HepG2 (cell line): ENCODE measurements at regions not wholly inside any gene's neighbourhood (a gene's known extent, or its start where the extent isn't known, plus 50 kb on each side); places are given as distances from the start of the nearest gene placed in this dataset.

Experiments used
- ATAC-seq: fragments of 200-7000 bp; cut with Tn5 transposase; 3 replicates; pipeline ENCODE4 v1.9.1; 2020; ENCODE audit warnings: mild to moderate bottlenecking, moderate library complexity
- BruUV-seq: library from RNA; stranded (reverse); fragments of 400-500 nt; replicated peaks from 2 replicates; lab custom pipeline; 2021; lab: Mats Ljungman, UMichigan
- CTCF ChIA-PET: fragments of 300-600 bp; formaldehyde crosslinking; extraction: SDS; loops from one replicate; lab custom pipeline; 2021; ENCODE audit warnings: low total read pairs, inconsistent platforms, low intra/inter-chr PET ratio; lab: Yijun Ruan, JAX
- POLR2A ChIA-PET: fragments of 350-600 bp; sonication (Branson Sonifier 250); formaldehyde crosslinking; loops from one replicate; lab custom pipeline; 2020; ENCODE audit warnings: antibody characterized with exemption, inconsistent platforms; lab: Yijun Ruan, JAX
- DNase-seq: peaks from one replicate; pipeline ENCODE4 v3.0.0-alpha.2; 2015; ENCODE audit warnings: low spot score
- FAIRE-seq: peaks from 3 replicates; lab custom pipeline; 2011; peaks lifted over from hg19 to GRCh38; lab: Jason Lieb, UNC
- H2AFZ ChIP-seq: one replicate; pipeline ENCODE4 v1.6.1; 2011; ENCODE audit warnings: low read length, inconsistent platforms
- H3K27ac ChIP-seq: fragments of 300-600 bp; 3 replicates; pipeline ENCODE4 v1.8.0; 2011; ENCODE audit warnings: mixed run types, mild to moderate bottlenecking, mixed read lengths, low read length, inconsistent platforms; ENCODE audit not compliant: insufficient read depth; ENCODE audit errors: extremely low read length
- H3K27me3 ChIP-seq, 2 experiments: fragments of 200-600 bp in 1 of 2; 2 replicates in 1 of 2; 3 replicates in 1 of 2; pipeline versions ENCODE4 v1.6.0 to v1.8.0; 2011; ENCODE audit warnings: low read length in 2 of 2, mild to moderate bottlenecking in 2 of 2, moderate library complexity in 2 of 2, inconsistent platforms in 1 of 2; ENCODE audit not compliant: insufficient read depth in 2 of 2, control insufficient read depth in 1 of 2
- H3K36me3 ChIP-seq, 2 experiments: fragments of 200-600 bp in 1 of 2; replicated peaks in 1 of 2; 2 replicates in 1 of 2; 3 replicates in 1 of 2; pipeline versions ENCODE4 v1.5.1 to v1.8.0; 2011; ENCODE audit warnings: low read length in 2 of 2, inconsistent platforms in 1 of 2; ENCODE audit not compliant: insufficient read depth in 2 of 2, control insufficient read depth in 1 of 2
- H3K4me1 ChIP-seq: 2 replicates; pipeline ENCODE4 v1.5.1; 2012; ENCODE audit warnings: low read length, inconsistent platforms; ENCODE audit not compliant: insufficient read depth
- H3K4me2 ChIP-seq: 2 replicates; pipeline ENCODE4 v1.6.0; 2011; ENCODE audit warnings: low read depth, low read length, inconsistent platforms
- H3K4me3 ChIP-seq, 3 experiments: fragments of 200-600 bp in 1 of 3; sonication (generic), shearing (Covaris generic) in 1 of 3; replicated peaks in 1 of 3; 2 replicates each; pipeline ENCODE4 v1.5.1; 2011 to 2016; ENCODE audit warnings: low read length in 3 of 3, inconsistent platforms in 2 of 3, low read depth in 2 of 3, mild to moderate bottlenecking in 2 of 3, control low read depth in 1 of 3, mixed read lengths in 1 of 3; ENCODE audit not compliant: insufficient read depth in 1 of 3
- H3K79me2 ChIP-seq: one replicate; pipeline ENCODE4 v1.6.1; 2011; ENCODE audit warnings: low read length, inconsistent platforms; ENCODE audit not compliant: insufficient read depth
- H3K9ac ChIP-seq: 2 replicates; pipeline ENCODE4 v1.6.0; 2011; ENCODE audit warnings: mild to moderate bottlenecking, low read depth, low read length, inconsistent platforms; ENCODE audit not compliant: insufficient read depth
- H3K9me3 ChIP-seq: 2 replicates; pipeline ENCODE4 v1.5.1; 2012; ENCODE audit warnings: mild to moderate bottlenecking, low read length
- H4K20me1 ChIP-seq: 2 replicates; pipeline ENCODE4 v1.6.0; 2011; ENCODE audit warnings: inconsistent platforms, mild to moderate bottlenecking, low read length, moderate library complexity; ENCODE audit not compliant: insufficient read depth
- ATF1 ChIP-seq: IDR thresholded peaks from 2 replicates; pipeline ENCODE4 v1.6.1; 2016; ENCODE audit warnings: mild to moderate bottlenecking, control low read depth
- E2F1 ChIP-seq: sonication (generic); formaldehyde crosslinking; IDR thresholded peaks from 2 replicates; pipeline ENCODE4 v1.5.0; 2020; ENCODE audit warnings: missing genetic modification reagents
- MIER2 ChIP-seq: IDR thresholded peaks from 2 replicates; pipeline ENCODE4 v1.6.1; 2016; ENCODE audit warnings: missing biosample characterization, missing genetic modification reagents
- NR2C2 ChIP-seq: sonication (generic); formaldehyde crosslinking; IDR thresholded peaks from 2 replicates; pipeline ENCODE4 v1.4.0; 2020; ENCODE audit warnings: missing genetic modification reagents, mild to moderate bottlenecking, moderate library complexity, borderline replicate concordance
- PHF21A ChIP-seq: sonication (generic); formaldehyde crosslinking; IDR thresholded peaks from 2 replicates; pipeline ENCODE4 v1.5.0; 2020; ENCODE audit warnings: mild to moderate bottlenecking, missing genetic modification reagents
- RFXAP ChIP-seq: sonication (generic); formaldehyde crosslinking; IDR thresholded peaks from 2 replicates; pipeline ENCODE4 v1.4.0; 2020; ENCODE audit warnings: missing genetic modification reagents, borderline replicate concordance
- RNF219 ChIP-seq: sonication (generic); formaldehyde crosslinking; IDR thresholded peaks from 2 replicates; pipeline ENCODE4 v1.5.0; 2020; ENCODE audit warnings: mild to moderate bottlenecking, missing genetic modification reagents
- SMARCE1 ChIP-seq: fragments of 450-650 bp; IDR thresholded peaks from 2 replicates; pipeline ENCODE4 v1.6.1; 2017; ENCODE audit warnings: borderline replicate concordance
- SOX6 ChIP-seq, 2 experiments: fragments of 450-650 bp in 1 of 2; sonication (generic) in 1 of 2; formaldehyde crosslinking in 1 of 2; IDR thresholded peaks; 2 replicates each; pipeline versions ENCODE4 v1.4.0 to v1.6.1; 2017 to 2020; ENCODE audit warnings: antibody characterized with exemption in 1 of 2, mild to moderate bottlenecking in 1 of 2, missing genetic modification reagents in 1 of 2
- TSC22D2 ChIP-seq: sonication (generic); formaldehyde crosslinking; IDR thresholded peaks from 2 replicates; pipeline ENCODE4 v1.5.1; 2020; ENCODE audit warnings: missing genetic modification reagents, mild to moderate bottlenecking, borderline replicate concordance
- ZC3H4 ChIP-seq: sonication (generic); formaldehyde crosslinking; IDR thresholded peaks from 2 replicates; pipeline ENCODE4 v1.4.0; 2020; ENCODE audit warnings: missing genetic modification reagents, borderline replicate concordance
- ZKSCAN8 ChIP-seq: IDR thresholded peaks from 2 replicates; pipeline ENCODE4 v1.6.1; 2016; ENCODE audit warnings: borderline replicate concordance, missing genetic modification reagents, missing compliant biosample characterization
- ZNF576 ChIP-seq: sonication (generic); formaldehyde crosslinking; IDR thresholded peaks from 2 replicates; pipeline ENCODE4 v1.4.0; 2020; ENCODE audit warnings: mild to moderate bottlenecking, missing genetic modification reagents
- ZNF768 ChIP-seq: sonication (generic); formaldehyde crosslinking; IDR thresholded peaks from 2 replicates; pipeline ENCODE4 v1.4.0; 2020; ENCODE audit warnings: missing genetic modification reagents
- ZNF891 ChIP-seq: sonication (generic); formaldehyde crosslinking; IDR thresholded peaks from 2 replicates; pipeline ENCODE4 v1.5.0; 2020; ENCODE audit warnings: mild to moderate bottlenecking, missing genetic modification reagents
- WGBS: methylation state at CpG from one replicate; pipeline ENCODE4 v1.1.6; 2017; ENCODE audit warnings: low lambda C conversion rate; 5-methylcytosine and 5-hydroxymethylcytosine counted together
- in situ Hi-C: cut with HindIII; loops from 2 replicates; pipeline ENCODE4 v1.10.0; 2017; ENCODE audit warnings: low pct_unique_long_range_greater_than_20kb; ENCODE audit not compliant: extremely low pct_ligation_motif_present
- intact Hi-C: fragments of 100-400 bp; cut with micrococcal nuclease; formaldehyde crosslinking; loops from one replicate; pipeline ENCODE4 v1.10.0; 2022; ENCODE audit not compliant: unreplicated experiment

GRCh38 chr2:60066096-60066839, 487.2 kb downstream of the BCL11A start:
- BruUV-seq = no TSS peak
- in situ Hi-C loops = no loop called here

GRCh38 chr2:60064687-60065389, 488.6 kb downstream of the BCL11A start:
- no peak overlapping the region for H3K9ac ChIP-seq
- in situ Hi-C loops (no loop called here), intact Hi-C loops (no loop called here)
- 0 out of 3 replicates have a peak, but pooled peaks have one; percentile 32 for ATAC-seq
- no peak overlapping the region for H3K4me2 ChIP-seq
- no peak overlapping the region for H3K27ac ChIP-seq
- FAIRE-seq = no peak
- no peaks in the 10 kb centered on the region for H3K4me1 ChIP-seq
- BruUV-seq = no TSS peak
- ChIA-PET POLR2A (no interaction called here), CTCF (no interaction called here)
- no peaks in the 10 kb centered on the region for H3K9me3 ChIP-seq
- H4K20me1 ChIP-seq = no peaks in the 10 kb centered on the region
- no peaks in the 10 kb centered on the region for H3K79me2 ChIP-seq
- 10% methylated on average over 7 of the region's 7 CpGs for WGBS
- H3K36me3 ChIP-seq = no peaks in the 10 kb centered on the region
- DNase-seq = no peak
- no peak overlapping the region for H3K4me3 ChIP-seq
- H3K27me3 ChIP-seq = peaks cover 0 to 18% of the 10 kb centered on the region in 2 experiments; a peak in 3 of 5 replicates
- H2AFZ ChIP-seq = no peak overlapping the region
- TF ChIP-seq ZNF891 (no peak), ZNF576 (CRISPR knock-in tag) (no peak), TSC22D2 (CRISPR knock-in tag) (no peak), NR2C2 (no peak), SMARCE1 (no peak), RNF219 (CRISPR knock-in tag) (no peak), ZC3H4 (CRISPR knock-in tag) (no peak), ATF1 (CRISPR knock-in tag) (no peak), SOX6 (IDR thresholded peaks at IDR 0.05) (no peak), SOX6 (CRISPR knock-in tag; IDR thresholded peaks at IDR 0.05) (no peak), ZKSCAN8 (CRISPR knock-in tag) (no peak), MIER2 (CRISPR knock-in tag) (no peak), RFXAP (no peak), E2F1 (CRISPR knock-in tag) (no peak)

More at GRCh38 chr2:60066096-60066839, 487.2 kb downstream of the BCL11A start:
- Histone ChIP-seq H3K27me3 (peaks cover 0 to 20% of the 10 kb centered on the region in 2 experiments; a peak in 3 of 5 replicates), H3K36me3 (no peaks in the 10 kb centered on the region), H4K20me1 (no peaks in the 10 kb centered on the region), H3K79me2 (no peaks in the 10 kb centered on the region), H2AFZ (no peak overlapping the region), H3K9ac (no peak overlapping the region), H3K4me3 (no peak overlapping the region), H3K27ac (no peak overlapping the region), H3K4me2 (no peak overlapping the region), H3K4me1 (no peaks in the 10 kb centered on the region), H3K9me3 (no peaks in the 10 kb centered on the region)
- intact Hi-C loops = no loop called here
- ChIA-PET CTCF (no interaction called here), POLR2A (no interaction called here)
- TF ChIP-seq PHF21A (CRISPR knock-in tag) (no peak), ZNF768 (CRISPR knock-in tag) (peak; percentile 12; the same call in 1 of the 2 replicates)
- DNase-seq (no peak), ATAC-seq (no peak), FAIRE-seq (no peak)
- 49% methylated on average over 6 of the region's 6 CpGs for WGBS
